ENCODE measurements at regions not wholly inside any gene's neighbourhood (a gene's known extent, or its start where the extent isn't known, plus 50 kb on each side); places are given as distances from the start of the nearest gene placed in this dataset.

- no peak for DNase-seq
Observed at GRCh38 chr1:239802275-239802674, 289.4 kb upstream of the FMN2 start.

- DNase-seq = no peak
Observed at GRCh38 chr1:239803781-239804180, 287.9 kb upstream of the FMN2 start.

- no peak for DNase-seq
Observed at GRCh38 chr1:239804266-239804665, 287.4 kb upstream of the FMN2 start.

GRCh38 chr1:239805042-239805441 lies 286.6 kb upstream of the FMN2 start:
- DNase-seq = no peak

GRCh38 chr1:239805851-239806772 lies 285.6 kb upstream of the FMN2 start:
- no peak for DNase-seq

GRCh38 chr1:239806897-239807296 lies 284.8 kb upstream of the FMN2 start:
- no peak for DNase-seq

GRCh38 chr1:239807361-239807760 lies 284.3 kb upstream of the FMN2 start:
- DNase-seq = no peak

- DNase-seq = no peak
Observed at GRCh38 chr1:239810061-239810481, 281.6 kb upstream of the FMN2 start.

GRCh38 chr1:239811211-239811885 lies 280.3 kb upstream of the FMN2 start:
- no peak for DNase-seq

GRCh38 chr1:239812580-239812979 lies 279.1 kb upstream of the FMN2 start:
- no peak for DNase-seq

- no peak for DNase-seq
Observed at GRCh38 chr1:239814306-239814881, 277.3 kb upstream of the FMN2 start.

- DNase-seq = no peak
Observed at GRCh38 chr1:239815074-239815473, 276.6 kb upstream of the FMN2 start.

- no peak for DNase-seq
Observed at GRCh38 chr1:239816081-239816782, 275.5 kb upstream of the FMN2 start.

- no peak for DNase-seq
Observed at GRCh38 chr1:239817276-239817675, 274.4 kb upstream of the FMN2 start.

GRCh38 chr1:239817801-239818200 lies 273.9 kb upstream of the FMN2 start:
- no peak for DNase-seq

GRCh38 chr1:239819096-239819495 lies 272.6 kb upstream of the FMN2 start:
- DNase-seq = no peak

GRCh38 chr1:239819756-239820250 lies 271.9 kb upstream of the FMN2 start:
- no peak for DNase-seq

GRCh38 chr1:239823852-239824251 lies 267.8 kb upstream of the FMN2 start:
- no peak for DNase-seq

GRCh38 chr1:239826211-239826610 lies 265.5 kb upstream of the FMN2 start:
- no peak for DNase-seq

- no peak for DNase-seq
Observed at GRCh38 chr1:239826736-239827135, 264.9 kb upstream of the FMN2 start.

GRCh38 chr1:239829535-239829934 lies 262.1 kb upstream of the FMN2 start:
- no peak for DNase-seq

GRCh38 chr1:239831577-239832355 lies 259.9 kb upstream of the FMN2 start:
- no peak for DNase-seq

Data from dermis blood vessel endothelial cell (primary cell).